ENCODE measurements at regions not wholly inside any gene's neighbourhood (a gene's known extent, or its start where the extent isn't known, plus 50 kb on each side); places are given as distances from the start of the nearest gene placed in this dataset.

DNA sequence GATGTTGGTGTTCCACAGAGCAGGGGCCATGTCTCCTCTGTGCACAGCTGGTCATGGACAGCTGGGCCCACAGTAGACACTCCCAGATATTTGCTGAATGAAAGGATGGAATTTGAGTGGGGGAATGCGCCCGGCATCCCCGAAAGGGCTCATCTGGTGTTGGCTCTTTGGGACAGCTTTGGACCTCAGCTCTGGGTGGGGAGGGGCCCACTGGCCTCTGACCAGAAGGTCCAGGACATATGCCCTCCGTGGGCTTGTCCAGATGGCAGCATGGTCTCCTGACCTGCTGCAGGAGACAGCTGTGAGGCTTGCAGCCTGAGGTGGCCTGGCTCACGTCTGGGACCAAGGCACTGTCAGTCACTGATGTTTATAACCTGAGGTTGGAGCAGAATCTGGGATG is 160.4 kb upstream of the AJAP1 start:
- no peak overlapping the region for H3K4me3 ChIP-seq (ENCODE audit: low read depth, low read length)
- TF ChIP-seq CTCF (IDR thresholded peaks at IDR 0.05; ENCODE audit: borderline replicate concordance, insufficient read depth, low read depth, low read length) = no peak

DNA sequence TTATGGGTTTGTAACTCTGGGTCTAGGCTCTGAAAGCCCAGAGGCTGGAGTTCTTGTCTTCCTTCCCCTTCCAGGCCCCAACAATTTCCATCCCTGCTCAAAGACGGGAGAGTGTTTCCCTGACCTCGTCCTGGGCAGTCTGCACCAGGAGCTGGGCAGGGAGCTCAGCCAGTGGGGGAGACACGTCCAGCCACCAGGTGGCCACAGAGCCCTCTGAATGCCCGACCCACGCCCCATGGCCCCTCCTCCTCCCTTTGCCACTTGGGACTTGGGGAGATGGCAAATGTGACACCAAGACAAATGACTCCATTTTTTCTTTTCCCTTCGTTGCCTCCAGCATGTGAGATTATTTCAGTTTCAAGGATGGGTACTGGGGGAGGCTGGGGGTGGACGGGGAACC is 159.9 kb upstream of the AJAP1 start:
- H3K4me3 ChIP-seq (ENCODE audit: low read depth, low read length) = no peak overlapping the region
- no peak for TF ChIP-seq CTCF (IDR thresholded peaks at IDR 0.05; ENCODE audit: borderline replicate concordance, insufficient read depth, low read depth, low read length)

GRCh38 chr1:4495809-4496208 is 158.6 kb upstream of the AJAP1 start:
- TF ChIP-seq CTCF (IDR thresholded peaks at IDR 0.05; ENCODE audit: borderline replicate concordance, insufficient read depth, low read depth, low read length) = no peak
- H3K4me3 ChIP-seq (ENCODE audit: low read depth, low read length) = no peak overlapping the region

DNA sequence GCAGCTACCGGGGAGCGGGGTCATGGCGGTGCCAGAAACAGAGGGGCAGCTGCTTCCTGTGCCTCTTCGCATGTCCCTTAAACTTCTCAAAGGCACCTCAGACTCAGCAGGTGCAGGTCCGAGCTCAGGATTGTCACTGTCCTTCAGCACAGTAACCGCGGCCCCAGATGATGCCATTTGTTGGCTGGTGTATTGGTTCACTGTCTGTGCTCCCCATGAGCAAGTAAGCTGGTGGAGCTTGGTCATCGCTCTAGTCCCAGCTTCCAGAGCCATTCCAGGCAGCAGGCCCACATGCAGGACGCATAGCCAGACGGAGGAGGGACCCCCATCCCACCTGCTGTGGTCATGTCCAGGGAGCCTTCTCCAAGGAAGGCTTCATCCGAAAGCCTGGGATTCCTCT is 154.0 kb upstream of the AJAP1 start:
- H3K4me3 ChIP-seq (ENCODE audit: low read depth, low read length) = no peak overlapping the region
- TF ChIP-seq CTCF (IDR thresholded peaks at IDR 0.05; ENCODE audit: borderline replicate concordance, insufficient read depth, low read depth, low read length) = no peak

DNA sequence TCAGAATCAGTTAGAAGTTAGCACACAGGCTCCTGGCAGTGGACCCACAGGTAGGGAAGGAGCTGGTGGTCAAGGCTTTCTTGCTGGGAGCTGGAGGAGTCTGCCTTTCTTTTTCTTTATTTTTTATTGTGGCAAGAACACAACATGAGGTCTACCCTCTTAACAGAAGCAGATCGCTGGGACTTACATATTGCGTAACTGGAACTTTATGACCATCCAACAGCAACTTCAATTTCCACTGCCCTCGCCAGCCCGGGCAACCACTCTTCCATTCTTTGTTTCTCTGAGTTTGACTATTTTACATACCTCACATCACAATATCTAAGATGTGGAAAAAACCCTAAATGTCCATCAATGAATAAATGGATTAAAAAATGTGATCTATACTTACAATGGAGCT is 147.8 kb upstream of the AJAP1 start:
- no peak overlapping the region for H3K4me3 ChIP-seq (ENCODE audit: low read depth, low read length)
- no peak for TF ChIP-seq CTCF (IDR thresholded peaks at IDR 0.05; ENCODE audit: borderline replicate concordance, insufficient read depth, low read depth, low read length)

DNA sequence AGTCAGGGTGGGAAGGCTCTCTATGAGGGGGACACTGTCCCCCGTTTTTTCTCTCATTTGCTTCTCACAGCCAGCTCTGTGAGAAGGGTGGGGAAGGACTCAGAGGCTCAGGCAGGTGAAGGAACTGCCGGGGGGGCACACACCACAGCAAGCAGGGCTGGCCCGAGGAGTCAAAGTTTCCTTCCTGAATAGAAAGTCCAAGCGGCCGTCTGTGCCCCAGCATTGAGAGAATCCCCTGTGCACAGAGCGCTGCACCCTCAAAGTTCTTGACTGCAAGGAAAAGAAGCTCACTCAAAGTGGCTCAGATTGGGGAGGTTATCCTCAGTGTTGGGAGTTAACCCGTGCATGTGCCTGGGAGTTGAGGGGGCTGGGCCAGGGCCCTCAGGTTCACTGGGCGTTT is 145.2 kb upstream of the AJAP1 start:
- H3K4me3 ChIP-seq (ENCODE audit: low read depth, low read length) = no peak overlapping the region
- TF ChIP-seq CTCF (IDR thresholded peaks at IDR 0.05; ENCODE audit: borderline replicate concordance, insufficient read depth, low read depth, low read length) = no peak

- H3K4me3 ChIP-seq (ENCODE audit: low read depth, low read length) = no peak overlapping the region
- no peak for TF ChIP-seq CTCF (IDR thresholded peaks at IDR 0.05; ENCODE audit: borderline replicate concordance, insufficient read depth, low read depth, low read length)
These were observed 144.1 kb upstream of the AJAP1 start for GRCh38 chr1:4510276-4510691.
